ENCODE measurements at regions not wholly inside any gene's neighbourhood (a gene's known extent, or its start where the extent isn't known, plus 50 kb on each side); places are given as distances from the start of the nearest gene placed in this dataset.

DNA sequence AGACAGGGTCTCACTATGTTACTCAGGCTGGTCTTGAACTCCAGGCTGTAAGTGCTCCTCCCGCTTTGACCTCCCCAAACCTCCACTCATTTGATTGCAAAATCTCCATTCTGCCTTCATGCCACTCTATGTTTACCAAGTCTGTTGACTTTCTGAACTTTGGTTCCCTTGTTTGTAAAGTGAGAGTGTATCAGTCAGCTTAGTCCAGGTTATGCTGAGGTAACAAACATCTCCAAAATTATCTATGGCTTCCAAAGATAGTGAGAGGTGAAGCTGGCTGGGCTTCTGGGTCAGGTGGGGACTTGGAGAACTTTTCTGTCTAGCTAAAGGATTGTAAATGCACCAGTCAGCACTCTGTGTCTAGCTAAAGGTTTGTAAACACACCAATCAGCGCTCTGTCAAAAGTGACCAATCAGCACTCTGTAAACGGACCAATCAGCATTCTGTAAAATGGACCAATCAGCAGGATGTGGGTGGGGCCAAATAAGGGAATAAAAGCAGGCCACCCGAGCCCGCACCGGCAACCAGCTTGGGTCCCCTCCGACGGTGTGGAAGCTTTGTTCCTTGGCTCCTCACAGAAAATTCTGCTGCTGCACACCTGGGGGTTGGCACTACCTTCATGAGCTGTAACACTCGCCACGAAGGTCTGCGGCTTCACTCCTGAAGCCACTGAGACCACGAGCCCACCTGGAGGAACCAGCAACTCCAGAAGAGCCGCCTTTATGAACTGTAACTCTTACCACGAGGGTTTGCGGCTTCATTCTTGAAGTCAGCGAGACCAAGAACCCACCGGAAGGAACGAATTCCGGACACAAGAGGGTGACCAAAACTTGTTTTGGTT, 109.3 kb downstream of the MIAT start:
- TF ChIP-seq POLR2A (IDR thresholded peaks at IDR 0.05): no peak
- TF ChIP-seq, protein P1, sequence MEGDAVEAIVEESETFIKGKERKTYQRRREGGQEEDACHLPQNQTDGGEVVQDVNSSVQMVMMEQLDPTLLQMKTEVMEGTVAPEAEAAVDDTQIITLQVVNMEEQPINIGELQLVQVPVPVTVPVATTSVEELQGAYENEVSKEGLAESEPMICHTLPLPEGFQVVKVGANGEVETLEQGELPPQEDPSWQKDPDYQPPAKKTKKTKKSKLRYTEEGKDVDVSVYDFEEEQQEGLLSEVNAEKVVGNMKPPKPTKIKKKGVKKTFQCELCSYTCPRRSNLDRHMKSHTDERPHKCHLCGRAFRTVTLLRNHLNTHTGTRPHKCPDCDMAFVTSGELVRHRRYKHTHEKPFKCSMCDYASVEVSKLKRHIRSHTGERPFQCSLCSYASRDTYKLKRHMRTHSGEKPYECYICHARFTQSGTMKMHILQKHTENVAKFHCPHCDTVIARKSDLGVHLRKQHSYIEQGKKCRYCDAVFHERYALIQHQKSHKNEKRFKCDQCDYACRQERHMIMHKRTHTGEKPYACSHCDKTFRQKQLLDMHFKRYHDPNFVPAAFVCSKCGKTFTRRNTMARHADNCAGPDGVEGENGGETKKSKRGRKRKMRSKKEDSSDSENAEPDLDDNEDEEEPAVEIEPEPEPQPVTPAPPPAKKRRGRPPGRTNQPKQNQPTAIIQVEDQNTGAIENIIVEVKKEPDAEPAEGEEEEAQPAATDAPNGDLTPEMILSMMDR (IDR thresholded peaks at IDR 0.05): no peak
